Prostate gland (tissue), 2 donors: ENCODE measurements at regions not wholly inside any gene's neighbourhood (a gene's known extent, or its start where the extent isn't known, plus 50 kb on each side); places are given as distances from the start of the nearest gene placed in this dataset.

ENCODE experiments used
- POLR2A ChIP-seq: fragments of 450-650 bp; IDR thresholded peaks from one replicate; pipeline ENCODE4 v1.6.1; 2016; ENCODE audit warnings: antibody characterized with exemption, mild to moderate bottlenecking
- TF ChIP-seq, protein P1 (sequence below), 4 experiments: fragments of 200-600 bp in 2 of 4; fragments of 450-650 bp in 2 of 4; sonication (generic) in 2 of 4; IDR thresholded peaks; 1 replicate in 3 of 4; 2 replicates in 1 of 4; pipeline ENCODE4 v1.5.1; 2016 to 2019; ENCODE audit warnings: antibody characterized with exemption in 4 of 4, mild to moderate bottlenecking in 2 of 4, moderate library complexity in 2 of 4

DNA sequence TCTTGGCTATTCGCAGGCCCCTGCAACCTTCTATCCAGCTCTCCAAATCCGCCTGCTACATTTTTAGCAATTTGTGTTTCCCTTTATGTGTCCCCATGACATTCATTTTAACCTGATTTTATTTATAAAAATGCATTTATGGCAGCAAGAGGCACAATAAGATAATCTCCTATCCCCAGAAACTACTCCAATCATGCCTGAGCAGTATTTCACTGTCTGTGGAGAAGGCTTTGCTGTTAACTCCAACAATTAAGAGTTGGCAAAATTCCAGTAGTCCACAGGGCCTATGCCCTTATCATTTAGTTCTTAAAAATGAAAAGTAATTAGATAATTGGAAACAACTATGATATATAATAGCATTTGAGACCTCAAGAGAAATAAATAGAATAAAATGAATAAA lies 462.4 kb downstream of the TRHDE start:
- TF ChIP-seq, protein P1, sequence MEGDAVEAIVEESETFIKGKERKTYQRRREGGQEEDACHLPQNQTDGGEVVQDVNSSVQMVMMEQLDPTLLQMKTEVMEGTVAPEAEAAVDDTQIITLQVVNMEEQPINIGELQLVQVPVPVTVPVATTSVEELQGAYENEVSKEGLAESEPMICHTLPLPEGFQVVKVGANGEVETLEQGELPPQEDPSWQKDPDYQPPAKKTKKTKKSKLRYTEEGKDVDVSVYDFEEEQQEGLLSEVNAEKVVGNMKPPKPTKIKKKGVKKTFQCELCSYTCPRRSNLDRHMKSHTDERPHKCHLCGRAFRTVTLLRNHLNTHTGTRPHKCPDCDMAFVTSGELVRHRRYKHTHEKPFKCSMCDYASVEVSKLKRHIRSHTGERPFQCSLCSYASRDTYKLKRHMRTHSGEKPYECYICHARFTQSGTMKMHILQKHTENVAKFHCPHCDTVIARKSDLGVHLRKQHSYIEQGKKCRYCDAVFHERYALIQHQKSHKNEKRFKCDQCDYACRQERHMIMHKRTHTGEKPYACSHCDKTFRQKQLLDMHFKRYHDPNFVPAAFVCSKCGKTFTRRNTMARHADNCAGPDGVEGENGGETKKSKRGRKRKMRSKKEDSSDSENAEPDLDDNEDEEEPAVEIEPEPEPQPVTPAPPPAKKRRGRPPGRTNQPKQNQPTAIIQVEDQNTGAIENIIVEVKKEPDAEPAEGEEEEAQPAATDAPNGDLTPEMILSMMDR (IDR thresholded peaks at IDR 0.05): no peak
- no peak for TF ChIP-seq POLR2A
